ENCODE measurements at regions not wholly inside any gene's neighbourhood (a gene's known extent, or its start where the extent isn't known, plus 50 kb on each side); places are given as distances from the start of the nearest gene placed in this dataset.

GRCh38 chr9:135240871-135241311, 153.4 kb downstream of the OLFM1 start:
- DNase-seq (ENCODE audit: low read depth) = no peak
- TF ChIP-seq CTCF (conservative IDR thresholded peaks at IDR 0.05; ENCODE audit: control insufficient read depth, insufficient read depth, low read depth, low read length) = no peak
- no peak overlapping the region for H3K4me3 ChIP-seq (ENCODE audit: control insufficient read depth, low read depth, low read length)

- DNase-seq (ENCODE audit: low read depth) = no peak
- TF ChIP-seq CTCF (conservative IDR thresholded peaks at IDR 0.05; ENCODE audit: control insufficient read depth, insufficient read depth, low read depth, low read length) = no peak
- no peak overlapping the region for H3K4me3 ChIP-seq (ENCODE audit: control insufficient read depth, low read depth, low read length)
Measured at GRCh38 chr9:135241381-135242048, 154.0 kb downstream of the OLFM1 start.

GRCh38 chr9:135242049-135242396, 154.6 kb downstream of the OLFM1 start:
- TF ChIP-seq CTCF (conservative IDR thresholded peaks at IDR 0.05; ENCODE audit: control insufficient read depth, insufficient read depth, low read depth, low read length) = no peak
- H3K4me3 ChIP-seq (ENCODE audit: control insufficient read depth, low read depth, low read length) = no peak overlapping the region
- DNase-seq (ENCODE audit: low read depth) = no peak

- H3K4me3 ChIP-seq (ENCODE audit: control insufficient read depth, low read depth, low read length) = no peak overlapping the region
- TF ChIP-seq CTCF (conservative IDR thresholded peaks at IDR 0.05; ENCODE audit: control insufficient read depth, insufficient read depth, low read depth, low read length) = no peak
- no peak for DNase-seq (ENCODE audit: low read depth)
Measured at GRCh38 chr9:135242406-135242805, 154.9 kb downstream of the OLFM1 start.

GRCh38 chr9:135243201-135244190, 156.0 kb downstream of the OLFM1 start:
- no peak overlapping the region for H3K4me3 ChIP-seq (ENCODE audit: control insufficient read depth, low read depth, low read length)
- TF ChIP-seq CTCF (conservative IDR thresholded peaks at IDR 0.05; ENCODE audit: control insufficient read depth, insufficient read depth, low read depth, low read length) = no peak
- DNase-seq (ENCODE audit: low read depth) = no peak

GRCh38 chr9:135244271-135245221, 157.1 kb downstream of the OLFM1 start:
- TF ChIP-seq CTCF (conservative IDR thresholded peaks at IDR 0.05; ENCODE audit: control insufficient read depth, insufficient read depth, low read depth, low read length) = no peak
- DNase-seq (ENCODE audit: low read depth) = no peak
- H3K4me3 ChIP-seq (ENCODE audit: control insufficient read depth, low read depth, low read length) = no peak overlapping the region

Data from fibroblast of mammary gland (primary cell).